Glomerular visceral epithelial cell (primary cell): ENCODE measurements at regions not wholly inside any gene's neighbourhood (a gene's known extent, or its start where the extent isn't known, plus 50 kb on each side); places are given as distances from the start of the nearest gene placed in this dataset.
"Not testable (repeated sequence)": the region's sequence is repeated elsewhere in the genome, so short reads cannot be mapped to it uniquely, and the experiment has no call there.

ENCODE experiments used
- DNase-seq: peaks from one replicate; pipeline ENCODE4 v3.0.0-alpha.2; 2016; ENCODE audit errors: extremely low spot score

DNA sequence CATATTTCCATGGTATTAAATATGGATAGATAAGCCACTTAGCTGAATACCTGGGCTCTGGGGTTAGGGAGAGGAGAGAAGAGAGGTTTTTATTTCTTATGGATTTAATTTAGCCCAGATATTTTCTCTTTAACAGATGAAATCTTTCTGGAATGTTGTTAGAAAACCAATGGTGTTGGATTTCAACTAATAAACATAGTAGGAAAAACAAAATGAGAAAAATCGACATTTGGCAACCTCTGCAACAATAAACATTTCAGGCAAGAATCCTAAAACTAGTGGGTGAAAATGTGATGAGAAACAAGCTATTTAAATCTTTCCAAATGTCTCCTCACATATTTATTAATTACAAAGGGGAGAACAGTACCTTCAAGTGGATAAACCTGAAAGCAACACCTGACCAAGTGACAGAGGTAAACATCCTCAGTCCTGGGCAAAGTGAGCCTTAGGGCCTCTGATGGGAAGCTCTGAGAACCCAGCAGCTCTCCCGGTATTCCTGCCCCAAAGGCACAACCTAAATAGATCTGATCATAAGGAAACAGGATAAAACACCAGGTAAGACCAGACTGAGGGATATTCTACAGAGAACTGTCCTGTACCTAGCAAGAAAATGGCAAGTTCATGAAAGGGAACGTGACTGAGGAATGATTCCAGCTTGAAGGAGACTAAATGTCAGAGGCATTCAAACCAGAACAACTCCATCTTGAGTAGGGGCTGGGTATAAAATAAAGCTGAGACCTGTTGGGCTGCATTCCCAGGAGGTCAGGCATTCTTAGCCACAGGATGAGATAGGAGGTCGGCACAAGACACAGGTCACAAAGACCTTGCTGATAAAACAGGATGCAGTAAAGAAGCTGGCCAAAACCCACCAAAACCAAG lies 163.7 kb downstream of the ESM1 start:
- DNase-seq = no peak

GRCh38 chr5:54820346-54821134 lies 164.9 kb downstream of the ESM1 start:
- DNase-seq = no peak

DNA sequence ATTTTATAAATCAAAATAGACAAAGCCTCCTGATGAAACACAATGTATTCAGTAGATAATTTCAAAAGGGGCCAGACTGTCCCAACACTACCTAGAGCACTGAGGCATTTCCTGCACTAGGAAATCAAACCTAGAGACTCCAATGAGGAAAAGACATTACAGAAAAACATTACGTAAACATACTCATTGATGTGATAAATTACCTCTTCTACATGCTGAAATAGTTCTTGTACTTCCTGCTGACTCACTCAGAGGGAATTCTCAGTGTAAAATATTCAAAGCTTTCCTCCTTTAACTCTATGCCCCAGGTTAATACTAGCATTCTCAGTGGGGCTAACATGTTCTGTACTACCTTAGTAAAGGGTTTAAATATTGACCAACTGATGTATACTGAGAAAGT lies 178.0 kb downstream of the ESM1 start:
- peak; percentile 88 for DNase-seq

DNA sequence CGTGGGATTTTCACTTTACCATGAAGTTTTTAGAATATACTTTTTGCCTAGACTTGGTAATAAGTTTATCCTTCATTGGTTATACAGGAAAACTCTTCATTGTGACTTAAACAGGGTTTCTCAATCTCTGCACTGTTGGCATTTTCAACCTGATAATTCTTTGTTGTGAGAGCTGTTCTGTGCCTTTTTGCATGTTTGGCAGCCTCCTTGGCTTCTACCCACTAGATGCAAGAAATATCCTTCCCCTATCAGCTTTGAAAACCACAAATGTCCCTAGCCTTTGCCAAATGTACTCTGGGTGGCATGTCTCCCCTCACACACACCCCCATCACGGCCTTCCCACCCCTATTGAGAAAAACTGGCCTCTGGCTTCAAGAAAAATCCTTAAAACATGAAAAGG lies 180.9 kb downstream of the ESM1 start:
- no peak for DNase-seq

DNA sequence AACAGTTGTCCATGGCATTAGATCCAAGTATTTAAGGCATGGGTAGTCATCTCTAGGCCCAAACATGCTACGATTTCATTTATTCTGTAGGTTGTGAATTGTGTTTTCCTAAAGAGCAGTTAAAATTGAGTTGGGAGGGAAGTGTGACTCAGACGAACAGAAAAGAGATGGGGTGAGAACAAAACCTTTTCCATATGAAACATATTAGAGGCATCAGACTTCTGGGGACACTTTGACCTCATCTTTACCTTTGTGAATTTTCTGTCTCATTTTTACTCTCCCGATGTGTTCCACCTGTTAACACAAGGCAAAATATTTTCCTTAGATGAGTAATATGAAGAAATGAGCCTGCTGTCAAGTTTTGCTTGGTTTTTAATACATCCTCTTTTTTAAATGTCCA lies 181.3 kb downstream of the ESM1 start:
- DNase-seq = no peak

GRCh38 chr5:54803471-54804011 lies 181.9 kb downstream of the ESM1 start:
- DNase-seq = no peak

GRCh38 chr5:54799645-54800044 lies 185.7 kb downstream of the ESM1 start:
- DNase-seq = no peak

- DNase-seq = no peak
These were observed 189.6 kb downstream of the ESM1 start for GRCh38 chr5:54795777-54796176.

GRCh38 chr5:54795284-54795683 lies 190.1 kb downstream of the ESM1 start:
- no peak for DNase-seq

GRCh38 chr5:54794135-54794975 lies 191.0 kb downstream of the ESM1 start:
- DNase-seq = no peak

- no peak for DNase-seq
These were observed 191.8 kb downstream of the ESM1 start for GRCh38 chr5:54793468-54794134.

DNA sequence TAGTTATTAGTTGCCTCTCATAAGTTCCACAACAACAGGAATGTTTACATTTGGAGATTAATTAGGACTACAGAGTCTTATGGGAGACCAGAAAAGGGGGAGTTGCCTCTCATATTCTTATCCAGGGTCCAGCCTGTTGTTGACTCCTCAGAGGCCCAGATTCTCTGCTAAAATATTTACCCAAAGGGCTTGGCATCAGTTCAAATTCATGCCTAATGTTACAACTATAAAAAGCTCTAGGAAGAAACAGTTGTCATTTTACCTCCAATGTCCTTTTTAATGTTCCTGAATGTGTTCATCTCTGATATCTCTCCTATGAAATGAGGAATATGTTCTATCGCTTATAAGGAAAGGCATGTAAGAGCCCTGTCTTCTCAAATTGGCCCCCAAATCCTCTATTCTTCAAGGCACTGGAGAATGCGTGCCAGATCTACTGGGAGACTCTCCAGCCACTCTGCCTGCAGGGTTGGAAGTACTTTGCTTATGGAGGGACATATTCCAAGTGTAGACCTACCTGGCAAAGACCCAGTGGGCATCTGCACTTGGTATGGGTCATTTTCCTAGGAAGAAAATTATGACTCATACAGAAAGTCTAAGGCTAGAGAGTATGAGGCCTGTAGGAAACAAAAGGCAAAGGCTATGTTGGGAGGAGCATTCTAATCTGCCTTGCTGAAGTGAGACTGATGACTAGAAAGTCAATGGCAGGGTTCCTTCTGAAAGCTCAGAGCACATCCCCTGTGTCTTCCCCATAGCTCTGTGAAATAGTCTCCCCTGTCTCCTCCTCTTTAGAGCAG lies 192.6 kb downstream of the ESM1 start:
- DNase-seq = no peak

DNA sequence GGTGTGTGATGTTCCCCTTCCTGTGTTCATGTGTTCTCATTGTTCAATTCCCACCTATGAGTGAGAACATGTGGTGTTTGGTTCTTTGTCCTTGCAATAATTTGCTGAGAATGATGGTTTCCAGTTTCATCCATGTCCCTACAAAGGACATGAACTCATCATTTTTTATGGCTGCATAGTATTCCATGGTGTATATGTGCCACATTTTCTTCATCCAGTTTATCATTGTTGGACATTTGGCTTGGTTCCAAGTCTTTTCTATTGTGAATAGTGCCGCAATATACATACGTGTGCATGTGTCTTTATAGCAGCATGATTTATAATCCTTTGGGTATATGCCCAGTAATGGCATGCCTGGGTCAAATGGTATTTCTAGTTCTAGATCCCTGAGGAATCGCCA lies 197.5 kb downstream of the ESM1 start:
- DNase-seq = not testable (repeated sequence)

- DNase-seq = no peak
These were observed 199.4 kb downstream of the ESM1 start for GRCh38 chr5:54785729-54786591.

- DNase-seq = no peak
These were observed 206.6 kb downstream of the ESM1 start for GRCh38 chr5:54778783-54779182.

GRCh38 chr5:54775645-54776044 lies 209.7 kb downstream of the ESM1 start:
- no peak for DNase-seq

DNA sequence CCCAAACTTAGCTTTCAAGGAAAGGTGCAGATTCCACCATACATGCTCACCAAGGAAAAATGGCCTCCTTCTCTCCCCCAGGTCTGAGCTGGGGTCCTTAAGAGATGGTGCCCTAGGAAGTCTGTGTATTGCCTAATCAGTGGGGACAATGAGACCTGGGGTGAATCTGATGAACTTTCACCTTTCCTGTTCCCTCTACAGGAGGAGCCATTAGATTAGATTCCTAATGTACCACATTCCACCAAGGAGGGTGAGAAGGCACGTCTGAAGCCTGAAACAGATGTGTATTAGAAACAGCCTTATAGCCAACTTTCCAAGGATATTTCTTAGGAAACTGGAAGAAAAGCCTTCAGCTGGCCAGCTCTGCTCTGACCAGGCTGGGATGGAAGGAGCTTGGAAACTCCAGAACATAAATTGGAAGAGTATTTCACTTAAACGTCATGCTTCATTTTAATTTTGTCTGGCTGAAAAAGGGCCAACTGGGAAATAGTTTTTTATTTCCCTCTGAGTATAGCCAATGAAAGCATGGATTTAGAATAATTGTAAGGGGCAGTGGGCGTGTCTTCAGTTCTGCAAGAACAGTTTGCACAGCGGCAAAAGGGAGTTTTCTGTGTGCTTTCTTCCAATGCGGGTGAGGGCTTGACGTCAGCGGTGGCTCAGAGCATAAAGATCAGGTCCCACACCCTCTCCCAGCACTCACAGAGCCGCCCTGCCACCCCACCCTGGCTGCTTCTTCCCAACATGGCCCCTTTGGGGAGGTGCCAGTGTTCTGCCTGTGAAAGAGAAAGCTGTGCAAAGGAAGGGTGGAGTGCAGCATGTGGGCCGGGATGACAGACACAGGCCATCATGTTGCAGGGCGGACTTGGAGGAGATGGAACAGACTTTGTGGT lies 210.9 kb downstream of the ESM1 start:
- no peak for DNase-seq

GRCh38 chr5:54772684-54773083 lies 212.7 kb downstream of the ESM1 start:
- DNase-seq = no peak
